WERI-Rb-1 (cell line): ENCODE measurements at regions not wholly inside any gene's neighbourhood (a gene's known extent, or its start where the extent isn't known, plus 50 kb on each side); places are given as distances from the start of the nearest gene placed in this dataset.

Experiments
- DNase-seq: peaks from one replicate; pipeline ENCODE4 v3.0.0-alpha.2; 2020
- H3K27ac ChIP-seq: fragments of 250-450 bp; sonication (Bioruptor Pico); 2 replicates; pipeline ENCODE4 v1.5.1; 2020; ENCODE audit warnings: mild to moderate bottlenecking, moderate library complexity
- H3K27me3 ChIP-seq: fragments of 250-450 bp; sonication (Bioruptor Pico); 2 replicates; pipeline ENCODE4 v1.5.1; 2021; ENCODE audit warnings: mild to moderate bottlenecking, low read depth, moderate library complexity; ENCODE audit not compliant: insufficient read depth, severe bottlenecking
- H3K36me3 ChIP-seq: fragments of 250-450 bp; sonication (Bioruptor Pico); 2 replicates; pipeline ENCODE4 v1.5.1; 2020; ENCODE audit warnings: mild to moderate bottlenecking, moderate library complexity
- H3K4me3 ChIP-seq: 2 replicates; pipeline ENCODE4 v1.5.1; 2011; ENCODE audit warnings: low read depth, mild to moderate bottlenecking, control low read depth, low read length
- H3K9me3 ChIP-seq: fragments of 250-450 bp; sonication (Bioruptor Pico); 2 replicates; pipeline ENCODE4 v1.5.1; 2021; ENCODE audit warnings: mild to moderate bottlenecking, moderate library complexity; ENCODE audit not compliant: severe bottlenecking
- CTCF ChIP-seq: IDR thresholded peaks from 2 replicates; pipeline ENCODE4 v1.5.1; 2011; ENCODE audit warnings: low read depth, mild to moderate bottlenecking, control low read depth, inconsistent platforms, low read length

DNA sequence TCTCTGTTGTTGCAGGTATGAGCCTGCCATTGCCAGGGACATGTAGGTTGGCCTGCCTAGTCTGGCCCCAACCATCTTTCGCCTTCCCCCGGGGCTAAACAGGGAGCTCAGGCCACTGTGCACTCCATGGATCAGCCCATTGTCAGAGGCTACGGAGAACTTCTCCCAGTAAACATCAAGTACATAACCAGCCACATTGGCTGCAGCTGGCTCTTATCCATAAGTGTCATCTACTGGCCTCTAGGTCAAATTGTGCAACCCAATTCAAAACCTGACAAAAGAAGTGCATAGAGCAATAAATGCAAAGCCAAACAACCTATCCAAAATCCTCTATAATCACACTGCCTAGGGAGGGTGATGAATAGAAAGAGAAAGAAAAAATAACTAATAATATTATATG lies 418.1 kb upstream of the DCC start:
- Histone ChIP-seq H3K4me3 (no peak overlapping the region), H3K27me3 (no peaks in the 10 kb centered on the region), H3K36me3 (no peaks in the 10 kb centered on the region), H3K27ac (no peak overlapping the region), H3K9me3 (peaks cover 3% of the 10 kb centered on the region)
- DNase-seq, result no peak
- TF ChIP-seq CTCF, result no peak

- no peak for TF ChIP-seq CTCF
- Histone ChIP-seq H3K4me3 (no peak overlapping the region), H3K27ac (no peak overlapping the region), H3K27me3 (no peaks in the 10 kb centered on the region), H3K36me3 (no peaks in the 10 kb centered on the region), H3K9me3 (peaks cover 15% of the 10 kb centered on the region)
- no peak for DNase-seq
Observed at GRCh38 chr18:51933903-51934302, 406.1 kb upstream of the DCC start.

DNA sequence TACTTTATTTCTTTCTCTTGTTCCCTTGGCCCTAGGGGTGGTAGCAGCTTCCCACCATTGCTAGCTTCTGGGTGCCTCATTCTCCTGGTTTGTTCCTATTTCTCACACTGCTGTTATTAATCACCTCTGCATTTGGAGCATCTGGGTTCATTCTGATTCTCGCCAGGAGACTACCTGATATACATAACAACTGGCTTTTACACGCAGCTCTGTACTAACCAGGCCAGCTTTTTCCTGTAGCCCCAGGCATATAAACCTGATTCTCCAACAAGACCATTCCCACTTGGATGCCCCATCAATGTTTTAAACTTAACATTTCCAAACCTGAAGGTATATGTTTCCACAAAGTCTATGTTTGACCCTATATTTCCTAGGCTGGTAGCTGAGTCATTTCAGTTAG lies 403.9 kb upstream of the DCC start:
- DNase-seq, result no peak
- Histone ChIP-seq H3K27me3 (no peaks in the 10 kb centered on the region), H3K27ac (no peak overlapping the region), H3K9me3 (no peaks in the 10 kb centered on the region), H3K4me3 (no peak overlapping the region), H3K36me3 (no peaks in the 10 kb centered on the region)
- no peak for TF ChIP-seq CTCF

DNA sequence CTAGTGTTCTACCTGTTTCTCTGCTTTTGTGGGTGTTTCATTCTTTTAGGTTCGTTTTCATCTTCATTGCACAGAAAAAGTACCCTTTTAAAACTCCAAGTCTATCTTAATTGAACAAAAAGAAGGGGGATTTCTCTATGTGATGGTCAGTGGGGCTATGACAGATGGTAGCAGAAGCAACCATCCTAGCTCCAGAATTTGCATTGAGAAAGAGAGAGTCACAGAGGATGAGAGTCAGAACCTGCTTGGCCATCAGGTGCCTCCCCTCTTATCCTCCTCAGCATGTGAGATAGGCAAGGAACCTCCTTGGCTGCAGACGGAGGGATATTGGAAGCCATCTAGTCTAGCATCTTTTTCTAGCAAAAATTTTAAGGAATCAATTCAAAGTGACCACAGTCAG lies 398.0 kb upstream of the DCC start:
- Histone ChIP-seq H3K27me3 (no peaks in the 10 kb centered on the region), H3K27ac (no peak overlapping the region), H3K4me3 (no peak overlapping the region), H3K36me3 (no peaks in the 10 kb centered on the region), H3K9me3 (no peaks in the 10 kb centered on the region)
- no peak for DNase-seq
- TF ChIP-seq CTCF, result no peak

- Histone ChIP-seq H3K9me3 (no peaks in the 10 kb centered on the region), H3K27ac (no peak overlapping the region), H3K36me3 (no peaks in the 10 kb centered on the region), H3K27me3 (no peaks in the 10 kb centered on the region), H3K4me3 (no peak overlapping the region)
- no peak for DNase-seq
- no peak for TF ChIP-seq CTCF
Observed at GRCh38 chr18:51943281-51943680, 396.7 kb upstream of the DCC start.

DNA sequence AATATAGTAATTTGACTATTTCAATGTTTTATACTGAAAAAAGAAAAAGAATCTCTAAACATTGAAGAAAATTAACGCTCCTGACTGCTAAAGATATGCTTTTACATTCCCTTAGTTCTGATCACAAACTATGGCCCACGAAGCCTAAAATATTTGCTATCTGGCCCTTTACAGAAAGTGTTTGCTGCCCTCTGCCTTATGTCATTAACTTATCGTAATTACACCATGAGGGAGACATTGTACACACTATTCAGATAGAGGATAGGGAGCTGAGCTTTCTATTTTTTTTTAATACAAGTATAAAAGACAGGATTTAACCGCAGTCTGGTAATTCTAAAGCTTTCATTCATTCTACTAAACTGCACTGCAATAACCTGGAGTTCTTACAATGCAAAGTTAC lies 393.1 kb upstream of the DCC start:
- TF ChIP-seq CTCF, result no peak
- no peaks in the 10 kb centered on the region for H3K9me3 ChIP-seq

More for the DNA sequence above, 393.1 kb upstream of the DCC start:
- no peak overlapping the region for H3K27ac ChIP-seq
- no peak overlapping the region for H3K4me3 ChIP-seq
- H3K36me3 ChIP-seq, result no peaks in the 10 kb centered on the region
- no peaks in the 10 kb centered on the region for H3K27me3 ChIP-seq
- no peak for DNase-seq
